SK-N-SH treated with all-trans-retinoic acid at 6 μM for 48 hours (cell line): ENCODE measurements at regions not wholly inside any gene's neighbourhood (a gene's known extent, or its start where the extent isn't known, plus 50 kb on each side); places are given as distances from the start of the nearest gene placed in this dataset.
"Not testable (repeated sequence)": the region's sequence is repeated elsewhere in the genome, so short reads cannot be mapped to it uniquely, and the experiment has no call there.

Experiments
- CSDC2 ChIP-seq: fragments of 250-450 bp; sonication (Bioruptor Pico); IDR thresholded peaks from 2 replicates; pipeline ENCODE4 v1.5.0; 2020; ENCODE audit warnings: mild to moderate bottlenecking, moderate library complexity
- ZC3H10 ChIP-seq: fragments of 250-450 bp; sonication (Bioruptor Pico); IDR thresholded peaks from 2 replicates; pipeline ENCODE4 v1.5.1; 2021; ENCODE audit warnings: mild to moderate bottlenecking, moderate library complexity
- ZFP30 ChIP-seq: fragments of 450-650 bp; formaldehyde crosslinking; IDR thresholded peaks from 2 replicates; pipeline ENCODE4 v1.5.0; 2022; ENCODE audit warnings: mild to moderate bottlenecking, moderate library complexity

- TF ChIP-seq ZC3H10; CSDC2 (CRISPR knock-in tag); ZFP30 (CRISPR knock-in tag): not testable (repeated sequence)
Observed at GRCh38 chr21:6579801-6580200, 3941.6 kb upstream of the TPTE start.
